Breast epithelium (tissue), 3 donors: ENCODE measurements at regions not wholly inside any gene's neighbourhood (a gene's known extent, or its start where the extent isn't known, plus 50 kb on each side); places are given as distances from the start of the nearest gene placed in this dataset.

ENCODE experiments used
- CTCF ChIP-seq, 3 donors: fragments of 450-650 bp; IDR thresholded peaks; one replicate each; pipeline ENCODE4 v1.5.1; 2016 to 2017; ENCODE audit warnings: antibody characterized with exemption in 3 of 3, mild to moderate bottlenecking in 3 of 3, moderate library complexity in 3 of 3
- POLR2A ChIP-seq: fragments of 450-650 bp; IDR thresholded peaks from one replicate; pipeline ENCODE4 v1.6.1; 2016; ENCODE audit warnings: antibody characterized with exemption, mild to moderate bottlenecking, moderate library complexity

- no peak for TF ChIP-seq POLR2A
- TF ChIP-seq CTCF (IDR thresholded peaks at IDR 0.05): no peak
These were observed 418.4 kb downstream of the NUP35 start for GRCh38 chr2:183542606-183543005.
